NCI-H2227 (cell line): ENCODE measurements at regions not wholly inside any gene's neighbourhood (a gene's known extent, or its start where the extent isn't known, plus 50 kb on each side); places are given as distances from the start of the nearest gene placed in this dataset.
A peak's percentile ranks its signal among the peaks of the same experiment; 100 is the strongest.

Experiments
- DNase-seq: peaks from one replicate; lab custom pipeline; 2025; ENCODE audit not compliant: unreplicated experiment; lab: John Stamatoyannopoulos, UW

DNA sequence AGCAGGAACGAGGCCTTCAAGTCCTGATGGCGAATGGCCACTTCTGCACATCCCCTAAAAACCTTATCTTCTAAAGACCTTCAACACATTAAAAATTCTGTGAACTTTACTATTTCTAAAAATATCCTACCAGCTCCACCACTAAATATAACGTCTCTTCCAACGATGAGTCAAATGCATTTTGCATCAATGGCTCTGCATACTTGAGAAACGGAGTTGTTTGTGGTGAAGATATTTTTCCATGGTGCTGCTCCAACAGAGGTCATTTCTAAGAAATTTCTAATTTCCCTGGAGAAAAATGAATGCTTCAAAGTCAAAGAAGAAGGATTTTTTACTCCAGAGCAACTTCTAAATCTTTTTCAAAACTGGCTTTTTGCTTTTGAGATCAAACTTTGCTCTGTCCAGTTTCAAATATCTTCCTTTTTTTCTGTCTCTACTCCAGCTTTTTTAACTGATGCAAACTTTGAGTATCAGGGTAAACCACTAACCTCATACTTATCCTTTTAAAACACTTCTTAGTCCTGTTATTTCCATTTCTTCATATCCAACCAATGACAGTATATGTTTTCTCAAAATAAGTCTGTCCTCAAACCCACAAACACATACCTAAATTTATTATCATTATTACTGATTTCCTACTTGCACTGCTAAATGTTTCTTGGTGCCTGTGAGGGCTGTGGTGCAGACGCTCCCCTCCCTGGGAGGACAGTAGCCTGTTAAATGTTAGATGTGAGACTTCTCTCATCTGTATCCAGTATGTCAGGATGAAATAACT lies 258.1 kb downstream of the KLF6 start:
- DNase-seq, result no peak

DNA sequence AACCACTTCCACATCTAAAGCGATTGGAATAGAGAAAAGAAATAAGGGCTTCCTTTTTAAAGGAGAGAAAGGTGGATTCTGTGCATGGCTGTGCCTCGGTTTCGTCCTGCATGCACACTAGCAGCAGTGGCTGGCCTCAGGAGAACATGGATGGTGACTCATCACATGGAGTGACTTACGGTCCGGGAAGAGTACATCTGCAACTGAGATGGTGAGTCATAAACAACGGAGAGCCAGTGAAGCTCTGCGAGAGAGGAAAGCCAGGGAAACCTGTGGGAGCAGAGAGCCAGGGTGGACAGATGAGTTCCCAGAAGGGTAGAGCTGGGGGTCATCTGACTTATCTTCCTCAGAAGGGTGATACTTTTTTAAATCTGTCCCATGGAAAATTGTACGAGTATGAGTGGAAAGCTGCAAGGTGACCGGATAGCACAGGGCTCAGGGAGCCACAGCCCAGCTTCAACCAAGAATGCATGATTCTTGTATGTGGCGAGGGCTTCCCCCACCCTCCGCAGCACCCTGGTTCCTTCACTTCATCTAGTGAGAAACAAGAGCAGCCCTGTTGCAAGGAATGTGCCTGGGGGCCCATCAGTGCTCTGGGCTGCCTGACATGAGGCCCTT lies 259.1 kb downstream of the KLF6 start:
- DNase-seq, result no peak

DNA sequence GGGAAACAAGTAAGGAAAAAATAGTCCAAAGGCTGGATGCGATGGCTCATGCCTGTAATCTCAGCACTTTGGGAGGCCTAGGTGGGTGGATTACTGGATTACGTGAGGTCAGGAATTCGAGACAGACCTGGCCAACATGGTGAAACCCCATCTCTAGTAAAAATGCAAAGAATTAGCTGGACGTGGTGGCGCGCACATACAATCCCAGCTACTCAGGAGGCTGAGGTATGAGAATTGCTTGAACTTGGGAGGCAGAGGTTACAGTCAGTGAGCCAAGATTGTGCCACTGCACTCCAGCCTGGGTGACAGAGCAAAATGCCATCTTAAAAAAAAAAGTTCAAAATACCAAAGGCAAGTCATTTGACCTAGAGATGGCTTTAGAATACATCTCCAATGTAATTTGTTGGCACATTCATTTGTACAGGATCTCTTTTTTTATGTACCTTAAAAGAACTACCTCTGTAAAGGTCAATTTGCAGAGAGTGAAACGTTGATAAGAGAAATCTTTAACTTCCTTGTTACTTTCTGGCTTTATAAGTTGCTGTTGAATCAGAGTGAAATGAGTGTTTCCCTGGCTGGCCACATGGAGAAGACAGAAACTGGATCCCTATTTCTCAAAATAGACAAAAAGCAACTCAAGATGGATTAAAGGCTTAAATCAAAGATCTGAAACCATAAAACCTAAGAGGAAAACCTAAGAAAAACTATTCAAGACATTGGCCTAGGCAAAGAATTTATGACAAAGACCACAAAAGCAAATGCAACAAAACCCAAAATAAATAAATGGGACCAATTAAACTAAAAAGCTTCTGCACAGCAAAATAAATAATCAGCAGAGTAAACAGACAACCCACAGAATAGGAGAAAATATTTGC lies 260.7 kb downstream of the KLF6 start:
- no peak for DNase-seq

DNA sequence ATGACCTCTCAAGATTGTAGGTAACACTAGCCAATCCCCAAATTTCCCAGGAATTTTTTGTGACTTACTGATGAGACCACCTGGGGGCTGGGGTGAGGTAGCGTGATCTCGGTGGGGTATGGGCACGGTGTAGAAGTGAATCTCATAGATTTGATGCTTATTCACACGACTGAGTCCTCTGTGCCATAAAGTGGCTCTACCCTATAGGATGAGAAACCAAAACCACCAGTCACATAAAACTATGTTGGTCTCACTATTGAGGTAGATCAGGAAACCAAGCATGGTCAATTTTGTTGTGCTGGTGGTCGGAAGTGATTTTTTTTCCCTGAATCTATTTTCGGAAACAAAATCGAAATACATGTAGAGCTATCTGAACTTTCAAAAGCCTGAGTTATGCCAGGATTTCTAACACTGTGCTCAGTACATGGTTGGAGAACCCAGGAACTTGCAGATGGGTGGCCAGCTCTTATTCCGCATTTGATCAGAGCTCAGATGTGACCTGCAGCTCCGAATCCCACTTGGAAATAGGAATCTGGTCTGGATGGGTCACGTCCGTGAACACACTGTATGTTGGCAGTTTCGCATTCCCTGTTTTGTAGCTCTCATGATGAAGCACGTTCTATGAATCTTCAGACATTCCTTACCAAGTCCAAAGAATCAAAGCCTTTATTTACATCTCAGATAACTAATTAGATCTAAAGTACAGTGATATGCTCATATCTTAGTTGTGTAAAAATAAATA lies 261.5 kb downstream of the KLF6 start:
- DNase-seq, result no peak

DNA sequence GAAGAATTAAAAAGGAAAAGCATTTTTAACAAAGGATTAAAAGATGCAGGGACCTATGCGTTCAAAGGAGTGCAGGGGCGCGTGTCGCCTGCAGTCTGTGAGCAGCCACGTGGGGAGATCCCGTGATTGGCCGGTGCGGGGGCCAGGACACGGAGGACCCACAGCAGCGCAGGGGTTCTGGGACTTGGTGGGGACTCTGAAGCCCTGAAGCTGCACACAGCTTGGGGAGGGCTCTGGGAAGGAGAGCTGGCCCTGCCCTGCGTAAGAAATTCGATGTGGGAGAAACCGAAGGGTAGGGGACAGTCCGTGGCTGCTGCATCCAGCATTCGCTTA lies 268.1 kb downstream of the KLF6 start:
- no peak for DNase-seq

DNA sequence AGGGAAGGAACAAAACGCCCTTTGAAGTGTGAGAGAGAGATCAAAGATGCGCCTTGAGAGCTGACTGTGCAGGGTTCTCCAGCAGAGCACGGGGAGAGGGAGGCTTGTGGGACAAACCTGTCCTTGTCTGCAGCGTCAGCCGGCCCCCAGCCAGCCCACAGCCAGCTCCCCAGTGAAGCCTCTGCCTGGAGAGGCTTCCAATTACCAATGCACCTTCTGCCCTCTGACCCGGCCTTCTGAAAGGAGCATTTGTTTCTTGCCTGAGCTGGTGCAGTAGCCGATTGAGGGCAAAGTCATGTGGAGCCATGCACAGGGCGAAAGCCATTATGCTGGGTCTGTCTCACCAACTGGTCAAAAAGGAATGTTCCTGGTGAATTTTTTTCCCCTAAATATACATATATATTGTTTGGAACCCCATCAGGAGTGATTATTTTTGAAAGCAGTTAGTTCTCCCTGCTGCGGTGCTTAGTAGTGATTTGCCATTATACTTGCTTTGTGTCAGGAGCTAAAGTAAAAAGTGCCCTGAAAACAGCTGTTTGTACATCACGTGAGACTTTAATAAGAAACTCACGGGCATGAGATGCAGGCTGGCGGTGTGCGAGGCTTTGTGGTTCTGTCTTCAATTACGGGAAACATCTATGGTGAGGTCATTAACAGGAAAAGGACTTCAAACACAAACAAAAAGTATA lies 268.6 kb downstream of the KLF6 start:
- DNase-seq, result no peak

DNA sequence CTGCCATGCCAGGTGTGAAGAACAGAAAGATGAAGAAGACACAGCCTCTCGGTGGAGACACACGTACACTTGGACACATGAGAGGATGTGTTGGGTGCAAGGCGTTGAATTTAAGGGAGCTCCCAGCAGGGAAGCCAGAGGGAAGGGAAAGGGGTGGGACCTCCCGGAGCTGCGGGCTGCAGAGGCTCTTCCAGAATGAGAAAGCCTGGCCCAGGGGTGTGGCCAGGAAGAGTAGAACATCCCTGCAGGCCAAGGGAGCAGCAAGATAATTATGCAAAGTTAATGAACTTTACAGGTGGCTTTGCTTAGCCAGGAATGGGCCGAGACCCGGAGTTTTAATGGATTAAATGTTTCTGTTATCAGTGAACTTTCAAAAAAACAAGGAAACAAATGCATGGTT lies 270.3 kb downstream of the KLF6 start:
- no peak for DNase-seq

DNA sequence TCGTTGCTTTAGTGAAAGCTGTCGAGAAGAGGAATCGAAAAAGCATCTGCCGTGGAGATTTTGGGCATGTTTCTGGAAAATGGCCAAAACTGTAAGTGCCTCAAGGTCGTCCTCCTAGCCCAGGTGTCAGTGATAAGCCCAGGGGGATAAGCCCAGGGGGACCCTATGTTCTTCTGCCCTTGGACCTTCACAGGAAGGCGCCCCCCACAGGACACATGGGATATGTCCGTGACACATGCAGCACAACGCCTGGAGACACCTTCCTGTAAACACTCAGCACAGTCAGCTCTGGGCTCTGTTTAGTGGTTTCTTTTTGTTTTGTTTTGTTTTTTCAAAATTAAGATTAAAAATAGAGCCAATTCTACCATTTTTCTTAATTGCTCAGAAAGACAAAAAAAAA lies 272.7 kb downstream of the KLF6 start:
- no peak for DNase-seq

DNA sequence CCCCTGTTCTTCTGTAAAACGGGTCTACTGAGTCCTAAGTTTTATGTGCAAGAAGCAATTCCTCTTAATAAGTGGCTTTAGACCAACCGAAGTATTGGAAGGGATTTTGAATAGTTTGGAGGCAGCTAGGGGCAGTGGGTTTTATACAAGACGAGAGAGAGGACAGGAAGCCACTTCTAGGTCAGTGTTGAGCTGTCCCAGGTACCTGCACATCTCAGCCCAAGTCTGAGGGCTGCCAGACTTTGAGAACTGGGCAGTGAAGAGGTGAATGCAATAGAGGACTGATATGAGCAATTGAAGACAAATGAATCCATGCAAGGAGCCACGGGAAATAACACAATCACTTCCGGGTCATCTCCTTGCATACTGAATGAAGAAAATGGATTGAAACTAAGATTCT lies 273.5 kb downstream of the KLF6 start:
- DNase-seq, result no peak

DNA sequence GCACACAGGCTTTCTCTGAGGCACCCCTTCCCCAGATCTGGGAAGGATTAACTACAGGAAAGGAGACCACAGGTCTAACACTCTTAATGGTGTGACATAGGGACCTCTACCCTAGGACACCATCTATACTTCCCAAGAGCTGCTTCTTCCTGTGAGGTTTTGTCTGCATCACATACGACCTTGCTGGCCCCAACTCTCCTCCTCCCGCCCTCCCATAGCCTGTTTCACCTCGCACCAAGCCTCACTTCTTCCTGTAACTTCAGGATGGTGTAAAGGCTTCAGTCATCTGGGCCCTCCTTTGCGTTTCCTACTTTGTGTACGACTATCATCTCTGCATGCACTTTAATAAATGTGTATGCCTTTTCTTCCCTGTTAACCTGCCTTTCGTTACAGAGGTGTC lies 274.3 kb downstream of the KLF6 start:
- DNase-seq, result no peak

DNA sequence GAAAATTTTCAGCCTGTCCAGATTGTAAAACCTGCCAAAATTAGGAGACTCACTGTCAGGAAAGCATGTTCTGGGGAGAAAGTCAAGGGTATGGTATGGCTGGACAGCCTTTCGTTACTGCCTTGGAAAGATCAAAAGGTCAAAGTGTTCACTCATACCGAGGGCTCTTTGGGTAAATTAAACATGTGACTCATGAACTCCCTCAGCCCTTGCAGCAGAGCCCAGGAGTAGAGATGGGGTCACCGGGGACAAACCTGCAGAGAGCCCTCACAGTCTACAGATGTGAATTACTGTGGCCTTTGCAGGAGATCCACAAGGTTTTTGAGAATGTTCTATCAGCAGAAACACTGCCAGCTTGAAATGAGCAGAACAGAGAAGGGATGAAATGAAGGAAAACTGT lies 275.7 kb downstream of the KLF6 start:
- no peak for DNase-seq

DNA sequence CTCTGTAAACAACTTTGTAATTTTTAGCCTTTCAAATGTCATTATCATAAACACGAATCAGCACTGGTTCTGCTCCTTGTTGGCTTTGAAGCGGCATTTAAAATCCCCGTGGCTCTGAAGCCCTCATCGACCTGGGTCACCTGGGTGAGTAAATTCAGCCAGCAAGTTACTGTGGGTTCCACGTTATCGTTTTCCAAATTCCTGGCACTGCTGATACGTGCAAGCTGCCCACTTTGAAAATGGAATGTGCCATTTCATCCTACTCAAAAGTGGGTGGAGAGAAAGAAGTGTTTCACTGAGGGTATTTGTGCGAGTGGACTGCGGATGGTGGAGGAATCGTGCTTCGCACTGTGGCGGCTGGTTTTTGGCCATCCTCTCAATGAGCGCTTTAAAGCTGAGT lies 281.7 kb downstream of the KLF6 start:
- peak; percentile 40 for DNase-seq

DNA sequence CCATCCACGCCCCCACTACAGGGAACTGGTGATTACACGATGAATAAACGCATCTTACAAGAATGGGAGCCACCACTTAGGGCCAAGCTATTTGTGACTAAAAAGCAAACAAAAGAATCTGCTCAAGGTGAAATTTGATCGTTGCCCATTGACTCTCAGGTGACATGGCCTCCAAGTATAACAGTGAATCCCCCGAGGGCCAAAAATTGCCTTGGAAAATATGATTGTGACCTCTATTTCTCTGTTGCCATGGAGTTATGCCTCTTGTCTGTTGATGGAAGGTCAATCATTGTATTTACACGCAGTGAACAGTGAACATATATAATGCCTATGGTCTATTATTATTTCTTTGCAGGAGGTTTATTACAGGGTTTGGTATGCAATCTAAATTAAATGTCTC lies 282.3 kb downstream of the KLF6 start:
- peak; percentile 92 for DNase-seq

DNA sequence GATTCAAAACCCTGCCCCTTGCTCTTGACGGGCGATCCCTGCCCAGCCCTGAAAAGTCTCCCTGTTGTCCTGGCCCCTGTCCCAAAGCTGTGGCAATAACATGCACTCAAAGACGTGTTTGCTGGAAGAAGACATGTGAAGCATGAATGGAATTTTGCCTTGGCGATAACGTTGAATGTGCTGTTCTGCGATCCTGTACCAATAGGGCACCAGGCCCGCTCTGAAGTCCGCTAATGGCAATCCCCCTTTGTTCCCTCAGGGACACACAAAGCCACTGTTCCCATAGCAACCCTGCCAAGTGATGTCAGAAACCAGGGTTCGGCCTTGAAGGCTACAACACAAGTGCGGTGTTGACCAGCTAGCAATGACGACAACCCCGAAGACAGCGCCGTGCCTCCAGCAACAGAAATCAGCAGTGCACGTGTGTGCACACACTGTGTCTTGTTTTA lies 284.6 kb downstream of the KLF6 start:
- DNase-seq, result peak; percentile 37

DNA sequence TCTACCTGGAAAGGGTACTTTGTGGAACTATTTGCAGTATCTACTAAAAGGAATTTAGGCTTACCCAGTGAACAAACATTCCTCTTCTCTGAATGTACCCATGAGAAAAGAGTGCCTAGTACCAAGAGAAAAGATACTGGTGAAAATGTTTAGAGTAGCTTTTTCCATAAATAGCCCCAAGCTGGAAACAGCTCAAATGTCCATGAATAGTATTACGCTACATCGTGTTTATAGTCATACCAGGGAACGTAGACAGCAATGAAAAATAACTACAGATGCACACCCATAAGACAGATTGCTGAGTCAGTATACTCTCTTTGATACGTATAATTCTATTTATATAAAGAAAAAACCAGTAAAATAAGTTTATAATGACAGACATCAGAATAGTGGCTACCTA lies 285.9 kb downstream of the KLF6 start:
- no peak for DNase-seq

DNA sequence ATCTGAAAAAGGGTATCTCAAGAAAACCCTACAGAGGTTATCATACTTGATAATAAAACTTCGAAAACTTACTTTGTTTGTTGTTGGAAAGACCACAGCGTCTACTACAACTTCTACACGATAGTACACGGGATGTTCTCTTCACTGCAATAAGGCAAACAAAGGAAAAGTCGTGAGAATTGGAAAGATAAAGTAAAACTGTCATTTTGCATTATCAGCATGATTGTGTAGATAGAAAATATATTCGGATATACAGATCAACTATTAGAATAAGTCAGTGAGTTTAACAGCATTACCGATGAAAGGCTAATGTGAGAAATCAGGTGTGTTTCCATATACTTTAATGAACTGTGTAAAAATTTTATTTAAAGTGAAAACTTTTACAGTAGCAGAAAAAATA lies 287.4 kb downstream of the KLF6 start:
- DNase-seq, result no peak

DNA sequence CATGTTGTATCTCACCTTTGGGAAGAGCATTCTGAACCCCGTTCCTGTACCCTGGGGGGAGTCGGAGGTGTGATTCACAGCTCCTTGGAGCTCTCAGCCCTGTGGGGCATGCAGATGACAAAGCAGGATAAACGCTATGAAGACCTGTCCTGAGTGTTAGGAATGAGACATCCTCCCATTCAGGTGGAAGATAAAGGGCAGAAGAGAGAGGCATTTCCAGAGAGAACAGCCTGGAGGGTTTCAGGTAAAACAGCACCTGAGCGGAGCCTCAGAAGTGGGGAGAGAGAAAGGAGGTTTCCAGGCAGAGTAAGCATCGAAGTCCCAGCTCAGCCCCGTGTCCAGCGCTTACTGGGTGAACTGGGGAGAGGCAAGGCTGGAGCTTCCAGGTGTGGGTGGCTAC lies 288.9 kb downstream of the KLF6 start:
- no peak for DNase-seq

DNA sequence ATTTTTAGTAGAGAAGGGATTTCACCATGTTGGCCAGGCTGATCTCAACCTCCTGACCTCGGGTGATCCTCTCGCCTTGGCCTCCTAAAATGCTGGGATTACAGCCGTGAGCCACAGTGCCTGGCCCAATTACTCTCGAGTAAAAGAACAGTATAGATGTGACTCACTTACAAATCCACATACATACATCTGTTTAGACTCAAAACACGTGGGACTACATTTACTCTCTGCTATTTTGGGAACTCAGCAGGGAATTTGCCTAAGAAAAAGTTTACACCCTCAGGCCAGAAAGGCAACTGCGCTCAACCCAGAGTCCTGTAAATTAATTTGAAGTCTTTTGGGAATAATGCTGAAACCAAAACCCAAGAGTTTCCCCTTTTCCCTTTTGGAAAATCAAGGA lies 289.7 kb downstream of the KLF6 start:
- DNase-seq, result no peak

DNA sequence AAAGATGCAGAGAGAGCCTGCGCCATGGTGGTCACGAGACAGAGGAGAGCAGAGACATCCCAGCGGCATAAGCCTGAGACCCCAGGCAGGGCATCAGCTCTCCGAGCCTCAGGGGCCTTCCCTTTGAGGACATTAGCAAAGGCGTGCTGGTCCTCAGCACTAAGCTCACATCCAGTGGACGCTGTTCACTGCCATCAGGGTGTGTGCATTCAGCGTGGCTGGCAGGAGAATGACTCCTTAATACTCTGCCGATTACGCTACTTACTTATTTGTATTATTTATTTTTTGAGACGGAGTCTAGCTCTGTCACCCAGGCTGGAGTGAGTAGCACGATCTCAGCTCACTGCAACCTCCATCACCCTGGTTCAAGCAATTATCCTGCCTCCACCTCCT lies 290.2 kb downstream of the KLF6 start:
- no peak for DNase-seq

DNA sequence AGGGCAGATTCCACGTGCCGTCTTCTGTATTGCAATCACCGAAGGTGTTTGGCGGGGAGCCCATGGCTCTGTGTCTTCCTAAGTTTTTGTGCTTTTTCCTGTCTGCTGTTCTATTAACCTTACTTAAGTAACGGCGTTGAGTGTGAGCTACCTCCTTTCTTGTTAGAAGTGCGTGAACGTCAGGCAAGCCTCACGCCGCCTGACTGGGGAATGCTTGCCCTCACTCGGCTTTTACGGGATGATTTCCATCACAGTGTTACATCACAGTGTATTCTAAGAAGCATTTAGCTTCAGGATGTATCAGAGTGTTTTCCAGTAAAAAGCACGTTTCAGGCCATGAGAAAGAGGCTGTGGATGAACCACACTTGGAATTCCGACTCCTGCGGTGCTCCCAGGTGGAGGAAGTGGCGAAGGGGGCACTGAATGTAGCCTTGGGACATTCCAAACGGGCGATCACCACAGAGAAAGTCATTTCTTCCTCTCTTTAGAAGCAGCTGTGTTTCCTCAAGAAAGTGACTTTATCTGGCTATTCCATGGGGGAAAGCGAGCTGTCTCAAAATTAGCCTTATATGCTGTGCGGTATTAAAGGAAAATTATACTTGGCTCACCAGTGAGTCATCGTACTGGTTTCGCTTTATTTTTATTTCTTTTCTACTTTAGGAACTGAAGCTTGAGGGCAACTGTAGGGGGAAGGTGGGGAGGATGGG lies 290.7 kb downstream of the KLF6 start:
- no peak for DNase-seq
